OCI-LY7 (cell line): ENCODE measurements at regions not wholly inside any gene's neighbourhood (a gene's known extent, or its start where the extent isn't known, plus 50 kb on each side); places are given as distances from the start of the nearest gene placed in this dataset.

ENCODE experiments used
- CTCF ChIP-seq: fragments of 200-600 bp; sonication (generic); conservative IDR thresholded peaks from 2 replicates; pipeline ENCODE4 v1.5.1; 2014; ENCODE audit warnings: mild to moderate bottlenecking, antibody characterized with exemption, low read length, moderate library complexity, mixed read lengths
- EZH2phosphoT487 ChIP-seq: fragments of 200-600 bp; sonication (generic); IDR thresholded peaks from 2 replicates; pipeline ENCODE4 v1.6.1; 2018; ENCODE audit warnings: low read depth, borderline replicate concordance, mild to moderate bottlenecking, mixed run types, antibody characterized with exemption, low read length, moderate library complexity, mixed read lengths

- no peak for TF ChIP-seq CTCF
- TF ChIP-seq EZH2phosphoT487 = no peak
Measured at GRCh38 chr14:104263675-104264358, 125.4 kb downstream of the KIF26A start.
